Esophagus squamous epithelium (tissue), 4 donors: ENCODE measurements at regions not wholly inside any gene's neighbourhood (a gene's known extent, or its start where the extent isn't known, plus 50 kb on each side); places are given as distances from the start of the nearest gene placed in this dataset.

Source experiments
- POLR2A ChIP-seq, 4 donors: fragments of 450-650 bp; IDR thresholded peaks; one replicate each; pipeline ENCODE4 v1.6.1; 2017; ENCODE audit warnings: antibody characterized with exemption in 4 of 4, mild to moderate bottlenecking in 4 of 4, moderate library complexity in 3 of 4
- TF ChIP-seq, protein P1 (sequence below), 6 experiments: fragments of 450-650 bp in 4 of 6; fragments of 200-600 bp in 2 of 6; sonication (generic) in 2 of 6; IDR thresholded peaks; one replicate each; pipeline ENCODE4 v1.5.1; 2016 to 2019; ENCODE audit warnings: antibody characterized with exemption in 6 of 6, mild to moderate bottlenecking in 4 of 6, moderate library complexity in 4 of 6

DNA sequence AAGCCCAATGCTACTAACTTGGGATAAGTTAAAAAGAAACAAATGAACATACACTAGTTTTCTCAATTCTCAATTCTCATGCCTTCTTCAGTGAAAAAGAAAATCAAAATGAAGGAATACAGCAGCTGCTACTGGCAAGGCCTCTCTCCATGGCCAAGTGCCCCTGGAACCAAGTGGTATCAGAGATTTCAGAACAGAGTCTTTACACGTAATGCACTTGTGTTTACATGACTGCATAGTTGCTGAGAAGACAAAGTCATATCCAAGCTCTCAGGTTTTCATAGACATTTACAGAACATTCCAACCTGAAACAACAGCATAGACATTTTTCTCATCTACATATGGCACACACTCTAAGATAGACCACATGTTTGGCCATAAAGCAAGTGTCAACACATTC, 789.9 kb downstream of the CBLN2 start:
- TF ChIP-seq, protein P1, sequence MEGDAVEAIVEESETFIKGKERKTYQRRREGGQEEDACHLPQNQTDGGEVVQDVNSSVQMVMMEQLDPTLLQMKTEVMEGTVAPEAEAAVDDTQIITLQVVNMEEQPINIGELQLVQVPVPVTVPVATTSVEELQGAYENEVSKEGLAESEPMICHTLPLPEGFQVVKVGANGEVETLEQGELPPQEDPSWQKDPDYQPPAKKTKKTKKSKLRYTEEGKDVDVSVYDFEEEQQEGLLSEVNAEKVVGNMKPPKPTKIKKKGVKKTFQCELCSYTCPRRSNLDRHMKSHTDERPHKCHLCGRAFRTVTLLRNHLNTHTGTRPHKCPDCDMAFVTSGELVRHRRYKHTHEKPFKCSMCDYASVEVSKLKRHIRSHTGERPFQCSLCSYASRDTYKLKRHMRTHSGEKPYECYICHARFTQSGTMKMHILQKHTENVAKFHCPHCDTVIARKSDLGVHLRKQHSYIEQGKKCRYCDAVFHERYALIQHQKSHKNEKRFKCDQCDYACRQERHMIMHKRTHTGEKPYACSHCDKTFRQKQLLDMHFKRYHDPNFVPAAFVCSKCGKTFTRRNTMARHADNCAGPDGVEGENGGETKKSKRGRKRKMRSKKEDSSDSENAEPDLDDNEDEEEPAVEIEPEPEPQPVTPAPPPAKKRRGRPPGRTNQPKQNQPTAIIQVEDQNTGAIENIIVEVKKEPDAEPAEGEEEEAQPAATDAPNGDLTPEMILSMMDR (IDR thresholded peaks at IDR 0.05), result no peak
- no peak for TF ChIP-seq POLR2A (IDR thresholded peaks at IDR 0.05)
